WTC11 (cell line): ENCODE measurements at regions not wholly inside any gene's neighbourhood (a gene's known extent, or its start where the extent isn't known, plus 50 kb on each side); places are given as distances from the start of the nearest gene placed in this dataset.

Experiments
- ATAC-seq: fragments of 200-7000 bp; cut with Tn5 transposase; 2 replicates; pipeline ENCODE4 v1.10.0; 2021; ENCODE audit warnings: mild to moderate bottlenecking, moderate library complexity
- CTCF ChIA-PET: fragments of 300-600 bp; sonication (Branson Sonifier 250); formaldehyde crosslinking; loops from one replicate; lab custom pipeline; 2021; ENCODE audit warnings: antibody characterized with exemption; lab: Charles Lee
- POLR2A ChIA-PET: fragments of 350-600 bp; sonication (Branson Sonifier 250); formaldehyde crosslinking; loops from one replicate; lab custom pipeline; 2021; ENCODE audit warnings: antibody characterized with exemption; lab: Charles Lee
- DNase-seq: peaks from one replicate; pipeline ENCODE4 v3.0.0; 2021; ENCODE audit warnings: low spot score
- H3K27ac Mint-ChIP-seq: 2 replicates; pipeline ENCODE4 v1.8.0; 2021; ENCODE audit warnings: mixed read lengths
- H3K27me3 Mint-ChIP-seq: 2 replicates; pipeline ENCODE4 v1.8.0; 2021; ENCODE audit warnings: low read depth, mild to moderate bottlenecking, moderate library complexity, mixed read lengths
- H3K36me3 Mint-ChIP-seq: 2 replicates; pipeline ENCODE4 v1.8.0; 2021; ENCODE audit warnings: mixed read lengths
- H3K4me1 Mint-ChIP-seq: 2 replicates; pipeline ENCODE4 v1.8.0; 2022; ENCODE audit warnings: mixed read lengths
- H3K4me3 Mint-ChIP-seq: 2 replicates; pipeline ENCODE4 v1.8.0; 2021; ENCODE audit warnings: mild to moderate bottlenecking, moderate library complexity, mixed read lengths
- H3K9me3 Mint-ChIP-seq: 2 replicates; pipeline ENCODE4 v1.8.0; 2021; ENCODE audit warnings: mixed read lengths
- AR ChIP-seq: fragments of 250-450 bp; sonication (Bioruptor Pico); IDR thresholded peaks from 2 replicates; pipeline ENCODE4 v1.9.0; 2021; ENCODE audit warnings: mild to moderate bottlenecking
- ETV6 ChIP-seq: sonication (generic); formaldehyde crosslinking; IDR thresholded peaks from 2 replicates; pipeline ENCODE4 v1.8.1; 2022; ENCODE audit warnings: mild to moderate bottlenecking, missing genetic modification reagents
- FOXP1 ChIP-seq: sonication (generic); formaldehyde crosslinking; IDR thresholded peaks from 2 replicates; pipeline ENCODE4 v1.8.0; 2022; ENCODE audit warnings: missing genetic modification reagents, mild to moderate bottlenecking, moderate library complexity, borderline replicate concordance
- IRF2 ChIP-seq: sonication (generic); formaldehyde crosslinking; IDR thresholded peaks from 2 replicates; pipeline ENCODE4 v1.8.0; 2022; ENCODE audit warnings: low read depth, missing genetic modification reagents, borderline replicate concordance
- KAT7 ChIP-seq: sonication (generic); formaldehyde crosslinking; IDR thresholded peaks from 2 replicates; pipeline ENCODE4 v1.8.1; 2023; ENCODE audit warnings: missing genetic modification reagents, mild to moderate bottlenecking, borderline replicate concordance
- PRDM15 ChIP-seq: sonication (generic); formaldehyde crosslinking; IDR thresholded peaks from 2 replicates; pipeline ENCODE4 v1.8.0; 2022; ENCODE audit warnings: missing genetic modification reagents
- RELA ChIP-seq: sonication (generic); formaldehyde crosslinking; IDR thresholded peaks from 2 replicates; pipeline ENCODE4 v1.8.1; 2022; ENCODE audit warnings: missing genetic modification reagents, mild to moderate bottlenecking, borderline replicate concordance
- TEAD1 ChIP-seq: sonication (generic); formaldehyde crosslinking; IDR thresholded peaks from 2 replicates; pipeline ENCODE4 v1.8.0; 2022; ENCODE audit warnings: mild to moderate bottlenecking, missing genetic modification reagents
- ZBTB21 ChIP-seq: sonication (generic); formaldehyde crosslinking; IDR thresholded peaks from 2 replicates; pipeline ENCODE4 v1.8.1; 2023; ENCODE audit warnings: mild to moderate bottlenecking, missing genetic modification reagents, borderline replicate concordance
- ZNF281 ChIP-seq: sonication (generic); formaldehyde crosslinking; IDR thresholded peaks from 2 replicates; pipeline ENCODE4 v1.8.0; 2023; ENCODE audit warnings: mild to moderate bottlenecking, missing genetic modification reagents
- ZSCAN18 ChIP-seq: fragments of 250-450 bp; sonication (Bioruptor Pico); IDR thresholded peaks from 2 replicates; pipeline ENCODE4 v2.1.2; 2022; ENCODE audit warnings: mild to moderate bottlenecking, moderate library complexity

- ChIA-PET CTCF (no interaction called here), POLR2A (no interaction called here)
- Mint-ChIP-seq H3K9me3 (peaks cover 4% of the 10 kb centered on the region), H3K27me3 (peaks cover 18% of the 10 kb centered on the region), H3K4me1 (peaks cover 26% of the 10 kb centered on the region), H3K4me3 (no peak overlapping the region), H3K27ac (no peak overlapping the region), H3K36me3 (0 out of 2 replicates have a peak, but pooled peaks cover 3% of the 10 kb centered on the region)
- no peak for TF ChIP-seq ZBTB21 (CRISPR knock-in tag)
- TF ChIP-seq ETV6 (CRISPR knock-in tag): no peak
- TF ChIP-seq FOXP1 (CRISPR knock-in tag): no peak
- no peak for TF ChIP-seq KAT7
- TF ChIP-seq IRF2 (CRISPR knock-in tag): no peak
- TF ChIP-seq AR (CRISPR knock-in tag): no peak
- ATAC-seq (no peak; the same call in 1 of the 2 replicates), DNase-seq (no peak)
These were observed 55.9 kb upstream of the NKX1-1 start for GRCh38 chr4:1462009-1462767.

- Mint-ChIP-seq H3K9me3 (peaks cover 9% of the 10 kb centered on the region), H3K36me3 (peaks cover 5% of the 10 kb centered on the region; the same call in 1 of the 2 replicates), H3K27me3 (peaks cover 28% of the 10 kb centered on the region), H3K4me3 (no peak overlapping the region)
- POLR2A ChIA-PET: no interaction called here
- DNase-seq: no peak
- TF ChIP-seq ZNF281 (CRISPR knock-in tag): no peak
- TF ChIP-seq, all 79 proteins: peak for 0
- ATAC-seq: no peak
- Mint-ChIP-seq H3K27ac (no peak overlapping the region), H3K4me1 (peaks cover 32% of the 10 kb centered on the region)
- CTCF ChIA-PET: interaction anchor here (1.0 to 1.2 kb wide), 2 partner anchors 52 to 105 kb away, joined by 3 read pairs; no protein-coding TSS in a partner anchor
These were observed 55.0 kb upstream of the NKX1-1 start for GRCh38 chr4:1460967-1461868.

- CTCF ChIA-PET: interaction anchor here (0.6 to 1.2 kb wide), 4 partner anchors 53 to 368 kb away, joined by 3 read pairs; no protein-coding TSS in a partner anchor
- Mint-ChIP-seq H3K9me3 (peaks cover 18% of the 10 kb centered on the region), H3K27me3 (peaks cover 41% of the 10 kb centered on the region)
- POLR2A ChIA-PET: no interaction called here
- no peak for DNase-seq
- TF ChIP-seq RELA (CRISPR knock-in tag) (peak; percentile 33; the same call in 1 of the 2 replicates), TEAD1 (0 out of 2 replicates have a peak, but pooled peaks have one; percentile 3), PRDM15 (CRISPR knock-in tag) (peak; percentile 64; the same call in 1 of the 2 replicates), ZSCAN18 (CRISPR knock-in tag) (no peak)
- TF ChIP-seq, all 79 proteins: peak for 3
- H3K27ac Mint-ChIP-seq: no peak overlapping the region
- 0 out of 2 replicates have a peak, but pooled peaks have one; percentile 11 for ATAC-seq
- peaks cover 11% of the 10 kb centered on the region for H3K36me3 Mint-ChIP-seq
- peaks cover 32% of the 10 kb centered on the region for H3K4me1 Mint-ChIP-seq
- no peak overlapping the region for H3K4me3 Mint-ChIP-seq
These were observed 53.7 kb upstream of the NKX1-1 start for GRCh38 chr4:1459722-1460511.
